Ovary (tissue), 3 donors: ENCODE measurements at regions not wholly inside any gene's neighbourhood (a gene's known extent, or its start where the extent isn't known, plus 50 kb on each side); places are given as distances from the start of the nearest gene placed in this dataset.

Source experiments
- CTCF ChIP-seq, 3 donors: fragments of 450-650 bp in 2 of 3; fragments of 200-600 bp in 1 of 3; IDR thresholded peaks; one replicate each; pipeline versions ENCODE4 v1.5.1 to v1.8.0; 2016 to 2022; ENCODE audit warnings: antibody characterized with exemption in 3 of 3, mild to moderate bottlenecking in 1 of 3
- EP300 ChIP-seq: sonication (generic); formaldehyde crosslinking; IDR thresholded peaks from one replicate; pipeline ENCODE4 v1.6.1; 2017; ENCODE audit warnings: antibody characterized with exemption
- POLR2A ChIP-seq: fragments of 450-650 bp; IDR thresholded peaks from one replicate; pipeline ENCODE4 v1.6.1; 2017; ENCODE audit warnings: antibody characterized with exemption, mild to moderate bottlenecking, moderate library complexity
- donor health status: DM: no; HTN: no; CAD: no.

- TF ChIP-seq CTCF (IDR thresholded peaks at IDR 0.05) (no peak), EP300 (no peak), POLR2A (no peak)
These were observed 292.3 kb downstream of the METTL15 start for GRCh38 chr11:28400331-28401100.
